Sigmoid colon (tissue), 6 donors: ENCODE measurements at regions not wholly inside any gene's neighbourhood (a gene's known extent, or its start where the extent isn't known, plus 50 kb on each side); places are given as distances from the start of the nearest gene placed in this dataset.

ENCODE experiments used
- DNase-seq: peaks from one replicate; pipeline ENCODE4 v3.0.0-alpha.2; 2019
- H3K27ac ChIP-seq, 4 donors: fragments of 200-600 bp; sonication (generic); one replicate each; pipeline ENCODE4 v1.5.1; 2016 to 2019; ENCODE audit warnings: mild to moderate bottlenecking in 1 of 4
- H3K27me3 ChIP-seq, 3 donors: fragments of 200-600 bp; sonication (generic); one replicate each; pipeline ENCODE4 v1.5.1; 2019; ENCODE audit warnings: mild to moderate bottlenecking in 1 of 3
- H3K36me3 ChIP-seq, 4 donors: fragments of 200-600 bp; sonication (generic); one replicate each; pipeline ENCODE4 v1.5.1; 2016 to 2019
- H3K4me1 ChIP-seq, 4 donors: fragments of 200-600 bp; sonication (generic); one replicate each; pipeline ENCODE4 v1.5.1; 2017 to 2019
- H3K4me3 ChIP-seq, 4 donors: fragments of 200-600 bp; sonication (generic); one replicate each; pipeline ENCODE4 v1.5.1; 2017 to 2019; ENCODE audit warnings: mild to moderate bottlenecking in 2 of 4, moderate library complexity in 1 of 4
- H3K9me3 ChIP-seq, 4 donors: fragments of 200-600 bp in 3 of 4; sonication (generic) in 3 of 4; one replicate each; pipeline versions ENCODE4 v1.5.1 to v1.6.1; 2013 to 2019
- CTCF ChIP-seq, 4 experiments: fragments of 450-650 bp in 3 of 4; fragments of 200-600 bp in 1 of 4; IDR thresholded peaks; one replicate each; pipeline ENCODE4 v1.5.1; 2016 to 2019; ENCODE audit warnings: antibody characterized with exemption in 4 of 4, mild to moderate bottlenecking in 3 of 4, moderate library complexity in 2 of 4
- EP300 ChIP-seq, 4 donors: sonication (generic); formaldehyde crosslinking; IDR thresholded peaks; one replicate each; pipeline ENCODE4 v1.6.1; 2017; ENCODE audit warnings: antibody characterized with exemption in 4 of 4
- POLR2A ChIP-seq, 2 donors: fragments of 450-650 bp; IDR thresholded peaks; one replicate each; pipeline ENCODE4 v1.6.1; 2016; ENCODE audit warnings: antibody characterized with exemption in 2 of 2, mild to moderate bottlenecking in 2 of 2, moderate library complexity in 2 of 2
- POLR2AphosphoS5 ChIP-seq, 4 donors: sonication (generic); formaldehyde crosslinking; IDR thresholded peaks; one replicate each; pipeline ENCODE4 v1.6.1; 2017; ENCODE audit warnings: antibody characterized with exemption in 4 of 4
- WGBS, 2 donors: extraction: QIAGEN DNeasy Blood & Tissue Kit; methylation state at CpG; one replicate each; pipeline ENCODE4 v1.1.7; 2013; 5-methylcytosine and 5-hydroxymethylcytosine counted together
- intact Hi-C: fragments of 100-400 bp; cut with DNase I; formaldehyde crosslinking; loops from one replicate; pipeline ENCODE4 v1.15.1; 2023
- donor health status: healthy with polysubstance abuse.
- donor health status: healthy.

GRCh38 chrX:67328476-67328875 lies 215.3 kb upstream of the AR start:
- Histone ChIP-seq H3K27me3 (no peaks in the 10 kb centered on the region), H3K36me3 (no peaks in the 10 kb centered on the region), H3K4me3 (no peak overlapping the region), H3K4me1 (no peaks in the 10 kb centered on the region), H3K27ac (no peak overlapping the region), H3K9me3 (no peaks in the 10 kb centered on the region)
- no peak for DNase-seq
- TF ChIP-seq EP300 (IDR thresholded peaks at IDR 0.05) (no peak), CTCF (IDR thresholded peaks at IDR 0.05) (no peak), POLR2A (IDR thresholded peaks at IDR 0.05) (no peak), POLR2AphosphoS5 (IDR thresholded peaks at IDR 0.05) (no peak)
- 48 to 82% methylated on average over 3 of the region's 3 CpGs for WGBS, 2 donors
- intact Hi-C loops = no loop called here

GRCh38 chrX:67334323-67334722 lies 209.5 kb upstream of the AR start:
- Histone ChIP-seq H3K4me1 (no peaks in the 10 kb centered on the region), H3K27ac (no peak overlapping the region), H3K27me3 (no peaks in the 10 kb centered on the region), H3K4me3 (no peak overlapping the region), H3K36me3 (no peaks in the 10 kb centered on the region), H3K9me3 (no peaks in the 10 kb centered on the region)
- intact Hi-C loops = no loop called here
- TF ChIP-seq CTCF (IDR thresholded peaks at IDR 0.05) (no peak), POLR2A (IDR thresholded peaks at IDR 0.05) (no peak), POLR2AphosphoS5 (IDR thresholded peaks at IDR 0.05) (no peak), EP300 (IDR thresholded peaks at IDR 0.05) (no peak)
- DNase-seq = no peak
- 76 to 90% methylated on average over 2 of the region's 2 CpGs for WGBS, 2 donors

GRCh38 chrX:67338262-67338661 lies 205.6 kb upstream of the AR start:
- H3K27ac ChIP-seq = no peak overlapping the region
- H3K36me3 ChIP-seq = no peaks in the 10 kb centered on the region
- no peaks in the 10 kb centered on the region for H3K27me3 ChIP-seq
- DNase-seq = no peak
- TF ChIP-seq POLR2A (IDR thresholded peaks at IDR 0.05) = no peak
- no peak for TF ChIP-seq CTCF (IDR thresholded peaks at IDR 0.05)
- no peak for TF ChIP-seq POLR2AphosphoS5 (IDR thresholded peaks at IDR 0.05)
- intact Hi-C loops = no loop called here
- no peaks in the 10 kb centered on the region for H3K9me3 ChIP-seq
- WGBS, 2 donors = 90 to 93% methylated on average over 2 of the region's 2 CpGs
- H3K4me3 ChIP-seq = no peak overlapping the region
- H3K4me1 ChIP-seq = no peaks in the 10 kb centered on the region

GRCh38 chrX:67342138-67342537 lies 201.7 kb upstream of the AR start:
- no peak for DNase-seq
- H3K9me3 ChIP-seq = no peaks in the 10 kb centered on the region
- 85 to 88% methylated on average over 1 of the region's 1 CpG for WGBS, 2 donors
- H3K4me3 ChIP-seq = no peak overlapping the region
- H3K4me1 ChIP-seq = no peaks in the 10 kb centered on the region
- TF ChIP-seq EP300 (IDR thresholded peaks at IDR 0.05) (no peak), POLR2A (IDR thresholded peaks at IDR 0.05) (no peak), POLR2AphosphoS5 (IDR thresholded peaks at IDR 0.05) (no peak), CTCF (IDR thresholded peaks at IDR 0.05) (no peak)
- intact Hi-C loops = no loop called here
- no peaks in the 10 kb centered on the region for H3K27me3 ChIP-seq
- H3K36me3 ChIP-seq = no peaks in the 10 kb centered on the region
- H3K27ac ChIP-seq = no peak overlapping the region

GRCh38 chrX:67346225-67346624 lies 197.6 kb upstream of the AR start:
- WGBS, 2 donors = 90 to 92% methylated on average over 1 of the region's 1 CpG
- intact Hi-C loops = no loop called here
- no peak overlapping the region for H3K4me3 ChIP-seq
- H3K27me3 ChIP-seq = no peaks in the 10 kb centered on the region
- H3K36me3 ChIP-seq = no peaks in the 10 kb centered on the region
- no peaks in the 10 kb centered on the region for H3K9me3 ChIP-seq
- H3K4me1 ChIP-seq = no peaks in the 10 kb centered on the region
- H3K27ac ChIP-seq = no peak overlapping the region
- TF ChIP-seq EP300 (IDR thresholded peaks at IDR 0.05) (no peak), CTCF (IDR thresholded peaks at IDR 0.05) (no peak), POLR2AphosphoS5 (IDR thresholded peaks at IDR 0.05) (no peak), POLR2A (IDR thresholded peaks at IDR 0.05) (no peak)
- DNase-seq = no peak
